ENCODE measurements at regions not wholly inside any gene's neighbourhood (a gene's known extent, or its start where the extent isn't known, plus 50 kb on each side); places are given as distances from the start of the nearest gene placed in this dataset.

DNA sequence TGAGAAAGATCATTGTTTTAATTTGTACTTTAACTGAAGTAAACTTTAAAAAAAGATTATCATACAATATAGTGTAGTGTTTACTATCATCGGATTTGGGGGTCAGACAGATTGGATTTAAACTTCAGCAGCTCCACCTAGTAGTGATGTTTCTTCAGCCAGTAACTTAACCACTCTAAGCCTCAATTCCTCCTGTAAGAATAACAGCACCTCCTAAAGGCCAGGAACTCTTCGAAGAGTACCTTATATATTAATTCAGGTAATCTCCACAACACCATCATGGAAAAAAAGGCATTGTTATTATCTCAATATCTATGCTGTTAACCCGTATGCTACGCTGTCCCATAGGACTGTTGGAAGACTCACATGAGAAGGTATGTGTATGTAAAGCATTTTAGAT, 69.0 kb upstream of the DLGAP1 start:
- no peak for TF ChIP-seq CEBPB (IDR thresholded peaks at IDR 0.05)
- TF ChIP-seq EGR1 (IDR thresholded peaks at IDR 0.05), result no peak
- no peak for TF ChIP-seq NFIC (IDR thresholded peaks at IDR 0.05)
- no peak for TF ChIP-seq TCF12 (IDR thresholded peaks at IDR 0.05; ENCODE audit: low read depth)
- TF ChIP-seq USF1 (IDR thresholded peaks at IDR 0.05), result no peak
- no peak for TF ChIP-seq EP300 (IDR thresholded peaks at IDR 0.05; ENCODE audit: borderline replicate concordance)
- TF ChIP-seq TAF1 (IDR thresholded peaks at IDR 0.05; ENCODE audit: low read depth), result no peak
- TF ChIP-seq CREB1 (IDR thresholded peaks at IDR 0.05; ENCODE audit: low read depth), result no peak
- no peak for TF ChIP-seq REST (IDR thresholded peaks at IDR 0.05; ENCODE audit: low read depth)
- no peak for TF ChIP-seq MAX (IDR thresholded peaks at IDR 0.05)
- TF ChIP-seq RAD21 (IDR thresholded peaks at IDR 0.05; ENCODE audit: low read depth), result no peak
- no peak for TF ChIP-seq ZBTB7A (IDR thresholded peaks at IDR 0.05; ENCODE audit: low read depth)

- TF ChIP-seq TEAD4 (IDR thresholded peaks at IDR 0.05) (no peak), EP300 (IDR thresholded peaks at IDR 0.05; ENCODE audit: borderline replicate concordance) (no peak), USF1 (IDR thresholded peaks at IDR 0.05) (no peak), NFIC (IDR thresholded peaks at IDR 0.05) (no peak), YY1 (IDR thresholded peaks at IDR 0.05; ENCODE audit: low read depth) (no peak), CREB1 (IDR thresholded peaks at IDR 0.05; ENCODE audit: low read depth) (no peak), ZBTB7A (IDR thresholded peaks at IDR 0.05; ENCODE audit: low read depth) (no peak), RAD21 (IDR thresholded peaks at IDR 0.05; ENCODE audit: low read depth) (no peak), REST (IDR thresholded peaks at IDR 0.05; ENCODE audit: low read depth) (no peak), TCF12 (IDR thresholded peaks at IDR 0.05; ENCODE audit: low read depth) (no peak), MAX (IDR thresholded peaks at IDR 0.05) (no peak), FOXM1 (IDR thresholded peaks at IDR 0.05; ENCODE audit: borderline replicate concordance, low read depth) (no peak), EGR1 (IDR thresholded peaks at IDR 0.05) (no peak), TAF1 (IDR thresholded peaks at IDR 0.05; ENCODE audit: low read depth) (no peak), CEBPB (IDR thresholded peaks at IDR 0.05) (no peak)
Measured at GRCh38 chr18:4511166-4511565, 56.1 kb upstream of the DLGAP1 start.

GRCh38 chr18:4510711-4511110, 55.6 kb upstream of the DLGAP1 start:
- TF ChIP-seq CREB1 (IDR thresholded peaks at IDR 0.05; ENCODE audit: low read depth) (no peak), REST (IDR thresholded peaks at IDR 0.05; ENCODE audit: low read depth) (no peak), FOXM1 (IDR thresholded peaks at IDR 0.05; ENCODE audit: borderline replicate concordance, low read depth) (no peak), USF1 (IDR thresholded peaks at IDR 0.05) (no peak), ZBTB7A (IDR thresholded peaks at IDR 0.05; ENCODE audit: low read depth) (no peak), TAF1 (IDR thresholded peaks at IDR 0.05; ENCODE audit: low read depth) (no peak), EP300 (IDR thresholded peaks at IDR 0.05; ENCODE audit: borderline replicate concordance) (no peak), MAX (IDR thresholded peaks at IDR 0.05) (no peak), RAD21 (IDR thresholded peaks at IDR 0.05; ENCODE audit: low read depth) (no peak), YY1 (IDR thresholded peaks at IDR 0.05; ENCODE audit: low read depth) (no peak), TEAD4 (IDR thresholded peaks at IDR 0.05) (no peak), TCF12 (IDR thresholded peaks at IDR 0.05; ENCODE audit: low read depth) (no peak), EGR1 (IDR thresholded peaks at IDR 0.05) (no peak), NFIC (IDR thresholded peaks at IDR 0.05) (no peak), CEBPB (IDR thresholded peaks at IDR 0.05) (no peak)

DNA sequence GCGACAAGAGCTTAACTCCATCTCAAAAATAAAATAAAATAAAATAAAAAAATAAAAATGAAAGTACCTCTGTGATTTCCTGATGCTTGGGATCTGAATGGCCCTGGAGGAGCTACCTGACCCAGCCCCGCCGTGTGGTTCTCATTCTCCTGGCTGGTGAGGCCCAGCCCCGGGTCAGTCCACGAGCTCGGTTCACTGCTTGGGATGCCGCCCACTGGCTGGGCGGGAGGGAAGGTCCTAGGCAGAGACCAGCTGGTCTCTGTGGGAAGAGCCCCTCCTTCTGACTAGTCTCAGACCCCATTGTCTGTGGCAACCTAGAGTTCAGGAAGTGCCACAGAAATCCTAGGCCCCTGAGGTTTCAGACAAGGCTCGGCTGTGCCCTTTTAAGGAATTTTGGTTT, 55.1 kb upstream of the DLGAP1 start:
- TF ChIP-seq EGR1 (IDR thresholded peaks at IDR 0.05) (no peak), CEBPB (IDR thresholded peaks at IDR 0.05) (no peak)
